ENCODE measurements at regions not wholly inside any gene's neighbourhood (a gene's known extent, or its start where the extent isn't known, plus 50 kb on each side); places are given as distances from the start of the nearest gene placed in this dataset.

- DNase-seq (ENCODE audit: low read depth): no peak
- TF ChIP-seq POLR2A (IDR thresholded peaks at IDR 0.05; ENCODE audit: extremely low read depth, insufficient read length) (no peak), MYC (IDR thresholded peaks at IDR 0.05; ENCODE audit: low read depth, low read length) (no peak), CTCF (IDR thresholded peaks at IDR 0.05; ENCODE audit: low read depth, low read length) (no peak), MAX (IDR thresholded peaks at IDR 0.05; ENCODE audit: low read depth, low read length) (no peak)
- no peak overlapping the region for H3K4me3 ChIP-seq (ENCODE audit: low read depth, low read length)
Measured at GRCh38 chr6:147029923-147030322, 174.3 kb upstream of the STXBP5 start.

GRCh38 chr6:147033267-147033666, 170.9 kb upstream of the STXBP5 start:
- no peak for TF ChIP-seq CTCF (IDR thresholded peaks at IDR 0.05; ENCODE audit: low read depth, low read length)
- no peak for TF ChIP-seq MAX (IDR thresholded peaks at IDR 0.05; ENCODE audit: low read depth, low read length)
- no peak for TF ChIP-seq POLR2A (IDR thresholded peaks at IDR 0.05; ENCODE audit: extremely low read depth, insufficient read length)
- no peak for TF ChIP-seq MYC (IDR thresholded peaks at IDR 0.05; ENCODE audit: low read depth, low read length)
- DNase-seq (ENCODE audit: low read depth): no peak
- no peak overlapping the region for H3K4me3 ChIP-seq (ENCODE audit: low read depth, low read length)

GRCh38 chr6:147035886-147036285, 168.3 kb upstream of the STXBP5 start:
- TF ChIP-seq CTCF (IDR thresholded peaks at IDR 0.05; ENCODE audit: low read depth, low read length) (no peak), MYC (IDR thresholded peaks at IDR 0.05; ENCODE audit: low read depth, low read length) (no peak), POLR2A (IDR thresholded peaks at IDR 0.05; ENCODE audit: extremely low read depth, insufficient read length) (no peak), MAX (IDR thresholded peaks at IDR 0.05; ENCODE audit: low read depth, low read length) (no peak)
- H3K4me3 ChIP-seq (ENCODE audit: low read depth, low read length): no peak overlapping the region
- no peak for DNase-seq (ENCODE audit: low read depth)

- TF ChIP-seq CTCF (IDR thresholded peaks at IDR 0.05; ENCODE audit: low read depth, low read length): no peak
- TF ChIP-seq MYC (IDR thresholded peaks at IDR 0.05; ENCODE audit: low read depth, low read length): no peak
- no peak for TF ChIP-seq POLR2A (IDR thresholded peaks at IDR 0.05; ENCODE audit: extremely low read depth, insufficient read length)
- TF ChIP-seq MAX (IDR thresholded peaks at IDR 0.05; ENCODE audit: low read depth, low read length): no peak
- no peak overlapping the region for H3K4me3 ChIP-seq (ENCODE audit: low read depth, low read length)
- no peak for DNase-seq (ENCODE audit: low read depth)
Measured at GRCh38 chr6:147037881-147038280, 166.3 kb upstream of the STXBP5 start.

GRCh38 chr6:147040121-147040910, 163.9 kb upstream of the STXBP5 start:
- no peak for DNase-seq (ENCODE audit: low read depth)
- TF ChIP-seq MAX (IDR thresholded peaks at IDR 0.05; ENCODE audit: low read depth, low read length) (no peak), CTCF (IDR thresholded peaks at IDR 0.05; ENCODE audit: low read depth, low read length) (no peak), MYC (IDR thresholded peaks at IDR 0.05; ENCODE audit: low read depth, low read length) (no peak), POLR2A (IDR thresholded peaks at IDR 0.05; ENCODE audit: extremely low read depth, insufficient read length) (no peak)
- H3K4me3 ChIP-seq (ENCODE audit: low read depth, low read length): no peak overlapping the region
